OCI-LY7 (cell line): ENCODE measurements at regions not wholly inside any gene's neighbourhood (a gene's known extent, or its start where the extent isn't known, plus 50 kb on each side); places are given as distances from the start of the nearest gene placed in this dataset.

Experiments
- BruUV-seq: library from RNA; stranded (reverse); fragments of 400-500 nt; replicated peaks from 2 replicates; lab custom pipeline; 2021; lab: Mats Ljungman, UMichigan
- CTCF ChIA-PET: fragments of 300-600 bp; sonication (Branson Sonifier 250); formaldehyde crosslinking; loops from one replicate; lab custom pipeline; 2022; ENCODE audit warnings: antibody characterized with exemption; ENCODE audit not compliant: unreplicated experiment; lab: Charles Lee
- POLR2A ChIA-PET: fragments of 300-600 bp; sonication (Branson Sonifier 250); formaldehyde crosslinking; loops from one replicate; lab custom pipeline; 2022; ENCODE audit warnings: antibody characterized with exemption; lab: Charles Lee
- DNase-seq: peaks from one replicate; pipeline ENCODE4 v3.0.0-alpha.2; 2015; ENCODE audit warnings: low spot score
- H2AFZ ChIP-seq: fragments of 200-600 bp; sonication (generic), shearing (Covaris generic); 2 replicates; pipeline ENCODE4 v1.6.1; 2014; ENCODE audit warnings: mild to moderate bottlenecking, antibody characterized with exemption, low read length, moderate library complexity
- H3K27ac ChIP-seq: fragments of 200-600 bp; sonication (generic); 2 replicates; pipeline ENCODE4 v1.5.1; 2014; ENCODE audit warnings: mixed run types, low read depth, mild to moderate bottlenecking, moderate library complexity, low read length, inconsistent platforms; ENCODE audit not compliant: poor library complexity, severe bottlenecking
- H3K36me3 ChIP-seq: fragments of 200-600 bp; sonication (generic); 2 replicates; pipeline ENCODE4 v1.6.1; 2014; ENCODE audit warnings: mild to moderate bottlenecking, antibody characterized with exemption, low read length, moderate library complexity, mixed read lengths; ENCODE audit not compliant: insufficient read depth
- H3K4me1 ChIP-seq: fragments of 200-600 bp; sonication (generic); 2 replicates; pipeline ENCODE4 v1.5.1; 2014; ENCODE audit warnings: mild to moderate bottlenecking, low read length; ENCODE audit not compliant: insufficient read depth, poor library complexity, severe bottlenecking
- H3K4me2 ChIP-seq: fragments of 200-600 bp; sonication (generic); 2 replicates; pipeline ENCODE4 v1.6.1; 2014; ENCODE audit warnings: mild to moderate bottlenecking, low read length
- H3K4me3 ChIP-seq: fragments of 200-600 bp; sonication (generic); 2 replicates; pipeline ENCODE4 v1.5.1; 2014; ENCODE audit warnings: mild to moderate bottlenecking, low read depth, low read length; ENCODE audit not compliant: poor library complexity, severe bottlenecking
- H3K79me2 ChIP-seq: fragments of 200-600 bp; sonication (generic); 2 replicates; pipeline ENCODE4 v1.6.1; 2016; ENCODE audit warnings: low read depth, mild to moderate bottlenecking, low read length, moderate library complexity, mixed read lengths; ENCODE audit not compliant: insufficient read depth
- H3K9me2 ChIP-seq: fragments of 200-600 bp; sonication (generic); 2 replicates; pipeline ENCODE4 v1.6.1; 2016; ENCODE audit warnings: mild to moderate bottlenecking, low read length, mixed read lengths; ENCODE audit not compliant: insufficient read depth
- H3K9me3 ChIP-seq: fragments of 200-600 bp; sonication (generic); 2 replicates; pipeline ENCODE4 v1.6.1; 2014; ENCODE audit warnings: mild to moderate bottlenecking, mixed run types, low read length, mixed read lengths
- H4K20me1 ChIP-seq: fragments of 200-600 bp; sonication (generic); 2 replicates; pipeline ENCODE4 v1.6.1; 2014; ENCODE audit warnings: mild to moderate bottlenecking, antibody characterized with exemption, low read length, moderate library complexity, mixed read lengths; ENCODE audit not compliant: insufficient read depth
- CTCF ChIP-seq: fragments of 200-600 bp; sonication (generic); conservative IDR thresholded peaks from 2 replicates; pipeline ENCODE4 v1.5.1; 2014; ENCODE audit warnings: mild to moderate bottlenecking, antibody characterized with exemption, low read length, moderate library complexity, mixed read lengths
- EZH2phosphoT487 ChIP-seq: fragments of 200-600 bp; sonication (generic); IDR thresholded peaks from 2 replicates; pipeline ENCODE4 v1.6.1; 2018; ENCODE audit warnings: low read depth, borderline replicate concordance, mild to moderate bottlenecking, mixed run types, antibody characterized with exemption, low read length, moderate library complexity, mixed read lengths
- intact Hi-C: fragments of 100-400 bp; cut with micrococcal nuclease; formaldehyde crosslinking; loops from one replicate; pipeline ENCODE4 v1.10.0; 2022; ENCODE audit not compliant: unreplicated experiment

GRCh38 chr2:239668042-239668441, 267.2 kb upstream of the HDAC4 start:
- Histone ChIP-seq H3K4me1 (no peaks in the 10 kb centered on the region), H4K20me1 (no peaks in the 10 kb centered on the region), H3K36me3 (no peaks in the 10 kb centered on the region), H2AFZ (no peak overlapping the region), H3K9me3 (no peaks in the 10 kb centered on the region), H3K27ac (no peak overlapping the region), H3K4me3 (no peak overlapping the region), H3K79me2 (no peaks in the 10 kb centered on the region), H3K9me2 (no peaks in the 10 kb centered on the region), H3K4me2 (no peak overlapping the region)
- BruUV-seq = no TSS peak
- no peak for TF ChIP-seq EZH2phosphoT487
- no peak for TF ChIP-seq CTCF
- POLR2A ChIA-PET = no interaction called here
- CTCF ChIA-PET = no interaction called here
- intact Hi-C loops = no loop called here
- DNase-seq = no peak

- no peaks in the 10 kb centered on the region for H3K79me2 ChIP-seq
- H3K36me3 ChIP-seq = no peaks in the 10 kb centered on the region
- CTCF ChIA-PET = no interaction called here
- intact Hi-C loops = no loop called here
- BruUV-seq = no TSS peak
- no peaks in the 10 kb centered on the region for H4K20me1 ChIP-seq
- no peaks in the 10 kb centered on the region for H3K4me1 ChIP-seq
- H3K27ac ChIP-seq = no peak overlapping the region
- H2AFZ ChIP-seq = no peak overlapping the region
- no peak for DNase-seq
- H3K4me2 ChIP-seq = no peak overlapping the region
- no peaks in the 10 kb centered on the region for H3K9me2 ChIP-seq
- POLR2A ChIA-PET = no interaction called here
- H3K9me3 ChIP-seq = no peaks in the 10 kb centered on the region
- TF ChIP-seq EZH2phosphoT487 (no peak), CTCF (no peak)
- no peak overlapping the region for H3K4me3 ChIP-seq
Measured at GRCh38 chr2:239667431-239667985, 266.7 kb upstream of the HDAC4 start.

GRCh38 chr2:239666855-239667376, 266.1 kb upstream of the HDAC4 start:
- H3K4me2 ChIP-seq = no peak overlapping the region
- ChIA-PET CTCF (no interaction called here), POLR2A (no interaction called here)
- H3K36me3 ChIP-seq = no peaks in the 10 kb centered on the region
- H3K4me1 ChIP-seq = no peaks in the 10 kb centered on the region
- no peaks in the 10 kb centered on the region for H3K9me3 ChIP-seq
- TF ChIP-seq CTCF (no peak), EZH2phosphoT487 (no peak)
- intact Hi-C loops = no loop called here
- H3K79me2 ChIP-seq = no peaks in the 10 kb centered on the region
- no TSS peak for BruUV-seq
- H3K27ac ChIP-seq = no peak overlapping the region
- no peak overlapping the region for H2AFZ ChIP-seq
- no peaks in the 10 kb centered on the region for H4K20me1 ChIP-seq
- H3K9me2 ChIP-seq = no peaks in the 10 kb centered on the region
- no peak for DNase-seq
- H3K4me3 ChIP-seq = no peak overlapping the region
